ENCODE measurements at regions not wholly inside any gene's neighbourhood (a gene's known extent, or its start where the extent isn't known, plus 50 kb on each side); places are given as distances from the start of the nearest gene placed in this dataset.
A peak's percentile ranks its signal among the peaks of the same experiment; 100 is the strongest.

GRCh38 chr3:197372047-197372661 is 73.7 kb upstream of the DLG1 start:
- H3K4me1 ChIP-seq (ENCODE audit: control insufficient read depth, extremely low read depth, insufficient read depth, low read length) = peaks cover 14% of the 10 kb centered on the region
- H3K36me3 ChIP-seq (ENCODE audit: control insufficient read depth, insufficient read depth, low read length) = no peaks in the 10 kb centered on the region
- peak; percentile 86 to 97 for DNase-seq (ENCODE audit: low read depth in 2 of 2)
- TF ChIP-seq, protein P1, sequence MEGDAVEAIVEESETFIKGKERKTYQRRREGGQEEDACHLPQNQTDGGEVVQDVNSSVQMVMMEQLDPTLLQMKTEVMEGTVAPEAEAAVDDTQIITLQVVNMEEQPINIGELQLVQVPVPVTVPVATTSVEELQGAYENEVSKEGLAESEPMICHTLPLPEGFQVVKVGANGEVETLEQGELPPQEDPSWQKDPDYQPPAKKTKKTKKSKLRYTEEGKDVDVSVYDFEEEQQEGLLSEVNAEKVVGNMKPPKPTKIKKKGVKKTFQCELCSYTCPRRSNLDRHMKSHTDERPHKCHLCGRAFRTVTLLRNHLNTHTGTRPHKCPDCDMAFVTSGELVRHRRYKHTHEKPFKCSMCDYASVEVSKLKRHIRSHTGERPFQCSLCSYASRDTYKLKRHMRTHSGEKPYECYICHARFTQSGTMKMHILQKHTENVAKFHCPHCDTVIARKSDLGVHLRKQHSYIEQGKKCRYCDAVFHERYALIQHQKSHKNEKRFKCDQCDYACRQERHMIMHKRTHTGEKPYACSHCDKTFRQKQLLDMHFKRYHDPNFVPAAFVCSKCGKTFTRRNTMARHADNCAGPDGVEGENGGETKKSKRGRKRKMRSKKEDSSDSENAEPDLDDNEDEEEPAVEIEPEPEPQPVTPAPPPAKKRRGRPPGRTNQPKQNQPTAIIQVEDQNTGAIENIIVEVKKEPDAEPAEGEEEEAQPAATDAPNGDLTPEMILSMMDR (conservative IDR thresholded peaks at IDR 0.05 in 1 of 2, IDR thresholded peaks at IDR 0.05 in 1 of 2; ENCODE audit: low read depth in 1 of 2, low read length in 2 of 2) = no peak
- TF ChIP-seq EZH2 (IDR thresholded peaks at IDR 0.05; ENCODE audit: low read length, missing control alignments) = no peak
- no peak overlapping the region for H3K4me3 ChIP-seq (replicated peaks in 1 of 4; ENCODE audit: control extremely low read depth in 1 of 4, insufficient read depth in 1 of 4, low read depth in 3 of 4, low read length in 4 of 4)
- no peaks in the 10 kb centered on the region for H3K9me3 ChIP-seq (ENCODE audit: control insufficient read depth, insufficient read depth, low read depth, low read length)
- peak overlapping the region; percentile 56 for H3K4me2 ChIP-seq (ENCODE audit: extremely low read depth, insufficient read depth, low read length)
- H3K79me2 ChIP-seq (ENCODE audit: control insufficient read depth, insufficient read depth, low read length) = no peaks in the 10 kb centered on the region
- H4K20me1 ChIP-seq (ENCODE audit: control insufficient read depth, extremely low read depth, insufficient read depth, low read length) = no peaks in the 10 kb centered on the region
- no peaks in the 10 kb centered on the region for H3K27me3 ChIP-seq (ENCODE audit: control insufficient read depth, insufficient read depth, low read length)
- no peak overlapping the region for H2AFZ ChIP-seq (ENCODE audit: low read length)
- no peak overlapping the region for H3K9ac ChIP-seq (ENCODE audit: insufficient read depth, low read length)
- H3K27ac ChIP-seq (ENCODE audit: insufficient read depth, low read length) = peak overlapping the region; percentile 29

GRCh38 chr3:197371591-197372046 is 73.2 kb upstream of the DLG1 start:
- no peak for TF ChIP-seq EZH2 (IDR thresholded peaks at IDR 0.05; ENCODE audit: low read length, missing control alignments)
- TF ChIP-seq, protein P1 (conservative IDR thresholded peaks at IDR 0.05 in 1 of 2, IDR thresholded peaks at IDR 0.05 in 1 of 2; ENCODE audit: low read depth in 1 of 2, low read length in 2 of 2) = no peak
- H3K79me2 ChIP-seq (ENCODE audit: control insufficient read depth, insufficient read depth, low read length) = no peaks in the 10 kb centered on the region
- H3K9me3 ChIP-seq (ENCODE audit: control insufficient read depth, insufficient read depth, low read depth, low read length) = no peaks in the 10 kb centered on the region
- H3K27ac ChIP-seq (ENCODE audit: insufficient read depth, low read length) = peak overlapping the region; percentile 29
- H4K20me1 ChIP-seq (ENCODE audit: control insufficient read depth, extremely low read depth, insufficient read depth, low read length) = no peaks in the 10 kb centered on the region
- H3K27me3 ChIP-seq (ENCODE audit: control insufficient read depth, insufficient read depth, low read length) = no peaks in the 10 kb centered on the region
- H3K36me3 ChIP-seq (ENCODE audit: control insufficient read depth, insufficient read depth, low read length) = no peaks in the 10 kb centered on the region
- no peak overlapping the region for H2AFZ ChIP-seq (ENCODE audit: low read length)
- H3K4me2 ChIP-seq (ENCODE audit: extremely low read depth, insufficient read depth, low read length) = peak overlapping the region; percentile 56
- peak in 1 of 2 donors; percentile 68 for DNase-seq (ENCODE audit: low read depth in 2 of 2)
- H3K9ac ChIP-seq (ENCODE audit: insufficient read depth, low read length) = no peak overlapping the region
- H3K4me1 ChIP-seq (ENCODE audit: control insufficient read depth, extremely low read depth, insufficient read depth, low read length) = peaks cover 17% of the 10 kb centered on the region
- H3K4me3 ChIP-seq (replicated peaks in 1 of 4; ENCODE audit: control extremely low read depth in 1 of 4, insufficient read depth in 1 of 4, low read depth in 3 of 4, low read length in 4 of 4) = no peak overlapping the region

DNA sequence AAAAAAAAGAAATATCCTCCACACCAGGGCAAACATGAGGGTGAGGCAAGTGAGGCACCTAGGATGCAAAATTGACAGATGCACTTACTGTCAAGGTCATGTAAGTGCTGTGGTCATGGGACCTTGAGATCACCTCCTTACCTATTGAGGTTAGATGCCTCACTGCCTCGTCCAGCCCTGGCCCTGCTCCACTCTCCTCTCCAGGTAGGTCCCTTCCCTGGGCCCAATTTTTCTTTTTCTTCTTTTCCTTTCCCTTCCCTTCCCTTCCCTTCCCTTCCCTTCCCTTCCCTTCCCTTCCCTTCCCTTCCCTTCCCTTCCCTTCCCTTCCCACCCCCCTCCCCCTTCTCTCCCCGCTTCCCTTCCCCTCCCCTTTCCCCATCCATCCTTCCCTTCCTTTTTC is 71.1 kb upstream of the DLG1 start:
- Histone ChIP-seq H3K36me3 (ENCODE audit: control insufficient read depth, insufficient read depth, low read length) (no peaks in the 10 kb centered on the region), H3K9me3 (ENCODE audit: control insufficient read depth, insufficient read depth, low read depth, low read length) (no peaks in the 10 kb centered on the region), H3K79me2 (ENCODE audit: control insufficient read depth, insufficient read depth, low read length) (no peaks in the 10 kb centered on the region), H2AFZ (ENCODE audit: low read length) (no peak overlapping the region), H3K4me3 (replicated peaks in 1 of 4; ENCODE audit: control extremely low read depth in 1 of 4, insufficient read depth in 1 of 4, low read depth in 3 of 4, low read length in 4 of 4) (no peak overlapping the region), H3K27ac (ENCODE audit: insufficient read depth, low read length) (no peak overlapping the region), H3K9ac (ENCODE audit: insufficient read depth, low read length) (no peak overlapping the region), H3K27me3 (ENCODE audit: control insufficient read depth, insufficient read depth, low read length) (peaks cover 5% of the 10 kb centered on the region), H4K20me1 (ENCODE audit: control insufficient read depth, extremely low read depth, insufficient read depth, low read length) (no peaks in the 10 kb centered on the region), H3K4me2 (ENCODE audit: extremely low read depth, insufficient read depth, low read length) (no peak overlapping the region), H3K4me1 (ENCODE audit: control insufficient read depth, extremely low read depth, insufficient read depth, low read length) (peaks cover 17% of the 10 kb centered on the region)
- no peak for TF ChIP-seq EZH2 (IDR thresholded peaks at IDR 0.05; ENCODE audit: low read length, missing control alignments)
- TF ChIP-seq, protein P1 (conservative IDR thresholded peaks at IDR 0.05 in 1 of 2, IDR thresholded peaks at IDR 0.05 in 1 of 2; ENCODE audit: low read depth in 1 of 2, low read length in 2 of 2) = no peak
- DNase-seq (ENCODE audit: low read depth in 2 of 2) = no peak

All from fibroblast of lung (primary cell).